Stimulated activated CD4-positive, alpha-beta T cell treated with anti-CD3 and anti-CD28 coated beads, Interleukin-15, amount 100 ng/mL, for 48 hours (primary cell): ENCODE measurements at regions not wholly inside any gene's neighbourhood (a gene's known extent, or its start where the extent isn't known, plus 50 kb on each side); places are given as distances from the start of the nearest gene placed in this dataset.

ENCODE experiments used
- DNase-seq, 2 donors: peaks; one replicate each; pipeline ENCODE4 v3.0.0-alpha.2; 2020; ENCODE audit warnings: low read depth in 2 of 2

DNA sequence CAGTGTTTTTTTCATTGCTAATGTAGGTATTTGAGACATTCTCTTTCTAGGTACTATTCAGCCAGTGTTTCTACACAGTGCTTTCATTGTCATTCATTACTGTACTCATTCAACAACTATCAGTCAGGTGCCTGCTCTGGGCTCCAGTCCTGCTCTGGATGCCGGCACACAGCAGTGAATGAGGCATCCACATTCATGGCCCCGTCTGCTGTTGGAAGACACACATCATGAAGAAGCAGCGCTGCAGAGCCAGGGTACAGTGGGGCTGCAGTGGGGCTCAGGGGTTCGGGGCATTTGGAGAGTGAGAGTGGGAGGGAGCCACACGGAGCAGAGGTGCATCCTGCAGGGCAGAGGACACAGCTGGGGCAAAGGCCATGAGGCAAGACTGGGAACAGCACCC, 737.2 kb upstream of the RAB6C start:
- no peak for DNase-seq

DNA sequence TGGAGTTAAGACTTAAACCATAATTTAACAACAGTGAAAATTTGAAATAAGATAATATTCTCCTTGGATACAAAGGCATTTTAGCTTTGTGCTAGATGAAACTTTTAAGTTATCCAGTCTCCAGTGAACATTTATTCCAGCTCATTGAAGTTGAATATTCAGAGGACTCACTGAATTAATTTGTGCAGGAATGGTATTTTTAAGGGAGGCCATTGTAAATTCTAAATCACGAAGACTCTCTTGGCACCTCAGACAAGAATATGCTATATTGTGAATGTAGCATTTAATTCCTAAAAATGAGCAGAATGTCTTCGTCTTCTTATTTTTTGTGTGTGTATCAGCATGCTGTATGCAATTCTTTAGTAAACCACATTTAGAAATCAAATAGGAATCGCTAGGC, 731.7 kb upstream of the RAB6C start:
- no peak for DNase-seq

DNA sequence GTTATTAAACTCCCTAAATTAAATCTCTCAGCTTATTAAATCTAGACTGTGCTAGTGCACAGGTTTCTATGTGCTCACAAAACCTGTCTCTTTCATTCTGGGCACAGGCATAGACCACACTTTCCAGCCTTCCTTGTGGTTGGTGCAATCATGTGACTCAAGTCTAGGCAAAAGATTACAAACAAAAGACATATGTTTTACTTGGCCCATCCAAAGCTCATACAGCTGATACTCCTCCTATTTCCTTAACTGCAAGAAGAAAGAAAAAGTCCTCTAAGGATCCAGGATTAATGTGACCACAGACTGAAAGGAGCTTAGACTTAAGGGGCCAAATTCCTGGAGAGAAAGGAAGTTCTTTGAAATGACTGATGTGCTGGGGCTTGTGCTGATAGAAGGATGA, 731.3 kb upstream of the RAB6C start:
- no peak for DNase-seq

DNA sequence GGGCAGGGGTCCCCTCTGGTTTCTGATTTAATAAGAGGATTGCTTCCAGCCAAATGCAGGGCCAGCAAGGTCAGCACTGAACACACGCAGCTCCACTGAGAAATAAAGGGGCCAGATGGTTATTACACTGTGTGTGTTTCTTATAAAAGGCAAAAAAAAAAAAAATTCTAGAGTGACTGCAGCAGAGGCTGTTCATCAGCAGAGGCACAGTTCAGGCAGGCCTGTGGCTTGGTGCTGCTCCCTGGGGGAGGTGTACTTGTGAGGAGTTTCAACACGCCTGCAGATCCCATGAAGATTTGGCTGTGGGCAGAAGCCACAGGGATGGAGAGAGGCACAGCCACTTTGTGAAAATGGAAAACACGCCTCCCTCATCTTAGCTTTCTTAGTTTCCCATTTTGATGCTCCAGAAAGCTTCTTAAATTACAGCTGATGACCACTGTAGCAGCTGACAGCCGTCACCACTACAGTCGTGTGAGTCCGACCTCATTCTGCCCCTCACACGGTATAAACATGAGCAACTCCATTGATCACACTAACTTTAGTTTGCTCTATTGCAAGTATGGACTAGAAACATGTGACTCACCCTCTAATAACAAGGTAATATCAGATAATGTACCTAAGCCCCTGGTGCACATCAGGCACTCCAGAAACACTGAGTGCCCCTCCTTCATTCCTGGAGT, 726.5 kb upstream of the RAB6C start:
- DNase-seq = no peak

DNA sequence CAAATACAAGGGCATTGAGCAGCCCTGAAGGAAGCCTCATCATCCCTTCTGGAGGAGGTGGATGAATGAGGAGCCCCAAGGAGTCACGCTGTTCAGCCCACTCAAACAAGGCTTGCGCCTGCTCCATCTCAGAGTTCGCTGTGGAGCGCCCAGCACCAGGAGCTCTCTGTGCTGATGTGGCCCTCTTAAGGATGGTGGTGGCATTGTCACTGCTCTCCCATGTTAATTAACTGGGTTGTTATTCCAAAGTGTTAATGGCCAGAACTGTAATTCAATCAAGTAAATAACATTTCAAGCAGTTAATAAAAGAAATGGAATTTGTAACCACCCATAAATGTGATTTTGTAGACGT, 726.0 kb upstream of the RAB6C start:
- no peak for DNase-seq

DNA sequence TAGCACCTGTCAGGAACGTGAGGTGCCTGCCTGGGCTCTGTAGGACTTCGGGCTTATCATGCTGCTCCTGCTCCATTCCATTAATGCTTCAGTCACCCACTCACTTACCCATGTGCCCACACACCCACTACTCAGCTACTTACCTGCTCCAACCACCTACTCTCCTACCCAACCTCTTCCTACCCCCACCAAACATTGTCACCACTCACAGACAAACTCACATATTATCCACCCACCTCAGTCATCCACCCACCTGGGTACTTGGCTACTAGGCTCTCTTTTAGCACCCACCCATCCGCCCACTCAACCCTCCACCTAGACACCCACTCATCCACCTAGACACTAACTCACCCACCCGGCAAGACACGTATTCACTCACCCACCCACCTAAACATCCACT, 724.7 kb upstream of the RAB6C start:
- no peak for DNase-seq

DNA sequence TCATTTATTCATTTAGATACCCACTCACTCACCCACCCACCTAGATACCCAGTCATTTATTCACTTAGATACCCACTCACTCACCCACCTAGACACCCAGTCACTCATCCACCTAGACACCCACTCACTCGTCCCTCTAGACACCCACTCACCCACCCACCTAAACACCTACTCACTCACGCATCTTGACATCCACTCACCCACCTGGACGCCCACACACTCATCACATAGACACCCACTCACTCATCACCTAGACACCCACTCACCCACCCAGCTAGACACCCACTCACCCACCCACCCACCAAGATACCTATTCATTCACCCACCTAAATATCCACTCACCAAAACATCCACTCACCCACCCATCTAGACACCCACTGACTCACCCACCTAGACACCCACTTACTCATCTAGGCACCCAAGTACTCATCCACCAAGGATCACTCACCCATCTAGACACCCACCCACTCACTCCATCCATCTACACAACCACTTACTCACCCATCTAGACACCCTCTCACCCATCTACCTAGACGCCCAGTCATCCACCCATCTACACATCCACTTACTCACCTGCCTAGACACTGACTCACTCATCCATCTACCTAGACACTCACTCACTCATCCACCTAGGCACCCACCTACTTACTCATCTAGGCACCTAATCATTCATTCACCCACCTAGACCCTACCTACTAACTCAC, 723.7 kb upstream of the RAB6C start:
- no peak for DNase-seq

- DNase-seq = no peak
Measured at GRCh38 chr2:129256642-129257041, 722.8 kb upstream of the RAB6C start.

DNA sequence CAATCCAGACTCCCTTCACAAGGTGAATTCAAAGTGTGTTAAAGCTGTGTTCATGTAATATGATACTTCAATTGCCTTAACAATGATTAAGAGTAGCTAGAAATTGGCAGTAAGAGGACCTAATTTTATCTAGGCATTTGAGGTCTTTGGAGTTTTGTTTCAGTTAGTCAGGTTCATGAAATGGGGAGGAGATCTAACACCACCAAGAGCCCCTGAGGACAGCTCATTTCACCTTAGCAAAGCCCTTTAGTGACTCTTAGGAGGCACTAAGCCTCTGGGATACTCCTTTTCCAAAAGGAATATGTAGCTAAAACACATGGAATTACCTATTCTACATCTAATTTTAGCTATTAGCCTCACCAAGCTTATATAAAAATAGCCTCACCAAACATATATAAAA, 716.5 kb upstream of the RAB6C start:
- DNase-seq = no peak

- DNase-seq = no peak
Measured at GRCh38 chr2:129263939-129264338, 715.5 kb upstream of the RAB6C start.

DNA sequence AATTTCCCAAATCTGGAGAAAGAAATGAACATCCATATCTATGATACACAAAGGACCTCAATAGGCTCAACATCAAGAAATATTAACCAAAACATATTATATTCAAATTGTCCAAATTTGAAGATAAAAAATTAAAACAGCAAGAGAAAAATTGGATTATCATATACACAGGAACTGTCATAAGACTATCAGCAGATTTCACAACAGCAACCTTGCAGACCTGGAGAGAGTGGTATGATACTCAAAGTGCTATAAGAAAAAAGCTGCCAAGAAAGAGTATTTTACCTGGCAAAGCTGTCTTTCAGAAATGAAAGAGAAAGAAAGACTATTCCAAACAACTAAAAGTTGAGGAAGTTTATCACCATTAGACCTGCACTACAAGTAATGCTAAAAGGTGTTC, 711.9 kb upstream of the RAB6C start:
- DNase-seq = no peak

- no peak for DNase-seq
Measured at GRCh38 chr2:129273266-129274037, 706.0 kb upstream of the RAB6C start.

DNA sequence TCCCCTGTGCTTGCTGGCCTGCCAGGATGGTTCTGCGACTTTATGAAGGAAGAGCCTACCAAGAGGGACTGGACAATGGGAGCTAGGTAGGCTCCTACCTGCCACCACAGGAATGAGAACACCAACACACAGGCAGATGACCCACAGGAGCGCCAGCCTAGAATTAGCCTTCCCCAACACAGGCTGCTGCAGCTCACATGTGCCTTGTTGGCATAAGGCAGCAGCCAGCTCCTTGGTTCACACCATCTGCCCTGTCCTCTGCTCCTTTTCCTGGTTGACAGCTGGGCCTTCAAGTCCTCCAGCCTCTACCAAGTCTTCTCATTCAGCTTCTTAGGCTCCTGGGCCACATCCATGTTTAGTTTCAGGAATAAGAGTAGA, 705.4 kb upstream of the RAB6C start:
- DNase-seq = no peak

DNA sequence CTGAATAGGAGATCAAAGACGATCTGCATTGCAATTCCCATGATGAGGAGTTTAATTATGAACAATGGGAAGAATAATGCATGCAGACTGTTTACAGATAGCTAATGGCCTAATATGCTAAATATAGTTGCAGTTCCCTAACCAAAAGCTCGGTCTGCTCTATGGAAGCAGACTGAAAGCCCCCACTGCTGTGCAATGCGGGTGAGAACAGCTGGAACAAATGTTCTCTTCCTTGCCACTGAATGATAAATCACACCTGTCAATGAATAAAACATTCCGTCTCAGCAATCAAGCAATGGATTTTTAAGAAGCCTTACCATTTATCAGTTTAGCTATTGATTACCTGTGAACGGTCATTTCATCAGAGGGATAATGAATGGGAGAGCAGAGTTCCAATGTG, 704.5 kb upstream of the RAB6C start:
- DNase-seq = no peak

GRCh38 chr2:129275706-129276105, 703.8 kb upstream of the RAB6C start:
- no peak for DNase-seq

- no peak for DNase-seq
Measured at GRCh38 chr2:129276978-129277584, 702.4 kb upstream of the RAB6C start.

DNA sequence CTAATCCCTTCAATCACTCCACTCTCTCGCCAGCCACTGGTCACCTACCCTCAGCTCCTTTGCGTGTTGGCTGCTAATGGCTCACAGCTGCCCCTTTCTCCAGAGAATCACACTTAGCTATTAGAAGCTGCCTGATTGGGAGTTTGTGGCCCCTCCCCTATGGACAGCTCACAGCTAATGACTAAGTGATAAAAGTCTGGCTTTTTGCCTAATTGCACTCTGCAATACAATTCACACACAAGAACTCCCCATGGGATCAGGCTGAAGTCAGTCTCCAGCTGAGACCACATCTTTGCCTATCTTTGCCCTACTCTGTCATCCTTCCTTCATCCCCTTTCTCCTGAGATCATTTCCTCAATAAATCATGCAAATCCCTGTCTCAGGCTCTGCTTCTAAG, 701.9 kb upstream of the RAB6C start:
- no peak for DNase-seq

- DNase-seq = no peak
Measured at GRCh38 chr2:129281791-129282530, 697.5 kb upstream of the RAB6C start.

DNA sequence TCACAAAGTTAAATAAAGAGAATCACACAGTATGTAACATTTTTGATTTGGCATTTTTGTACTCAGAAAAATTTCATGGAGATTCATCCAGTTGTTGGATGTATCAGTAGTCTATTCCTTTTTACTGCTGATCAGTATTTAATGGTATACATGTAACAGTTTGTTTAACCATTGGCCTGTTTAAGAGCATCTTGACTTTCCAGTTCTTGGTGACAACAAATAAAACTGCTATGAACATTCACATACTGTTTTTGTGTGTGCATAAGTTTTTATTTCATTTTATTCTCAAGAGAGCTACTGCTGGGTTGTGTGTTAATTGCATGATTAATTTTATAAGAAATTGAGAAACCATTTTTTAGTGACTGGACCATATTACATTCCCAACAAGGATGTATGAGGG, 694.5 kb upstream of the RAB6C start:
- DNase-seq = no peak

- no peak for DNase-seq
Measured at GRCh38 chr2:129293326-129293725, 686.1 kb upstream of the RAB6C start.

DNA sequence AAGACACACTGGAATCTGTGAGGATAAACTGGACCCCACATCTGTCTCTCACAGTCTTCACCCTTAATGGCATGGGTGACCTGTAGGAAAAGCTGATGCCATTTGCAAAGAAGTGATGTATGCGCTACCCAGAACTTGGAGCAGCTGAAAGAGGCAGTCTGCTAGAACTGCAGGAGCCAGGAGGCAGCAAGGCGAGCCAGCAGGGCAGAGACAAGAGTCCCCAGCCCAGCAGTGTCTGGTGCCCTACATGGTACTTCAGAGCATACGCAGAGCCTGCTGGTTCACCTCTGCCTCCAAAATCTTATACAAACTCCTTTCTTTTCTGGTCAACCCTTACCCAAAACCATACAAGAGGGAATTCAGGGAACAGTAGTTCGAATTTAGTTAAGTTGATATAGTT, 683.1 kb upstream of the RAB6C start:
- no peak for DNase-seq

- no peak for DNase-seq
Measured at GRCh38 chr2:129296806-129297205, 682.7 kb upstream of the RAB6C start.
